ENCODE measurements at regions not wholly inside any gene's neighbourhood (a gene's known extent, or its start where the extent isn't known, plus 50 kb on each side); places are given as distances from the start of the nearest gene placed in this dataset.

DNA sequence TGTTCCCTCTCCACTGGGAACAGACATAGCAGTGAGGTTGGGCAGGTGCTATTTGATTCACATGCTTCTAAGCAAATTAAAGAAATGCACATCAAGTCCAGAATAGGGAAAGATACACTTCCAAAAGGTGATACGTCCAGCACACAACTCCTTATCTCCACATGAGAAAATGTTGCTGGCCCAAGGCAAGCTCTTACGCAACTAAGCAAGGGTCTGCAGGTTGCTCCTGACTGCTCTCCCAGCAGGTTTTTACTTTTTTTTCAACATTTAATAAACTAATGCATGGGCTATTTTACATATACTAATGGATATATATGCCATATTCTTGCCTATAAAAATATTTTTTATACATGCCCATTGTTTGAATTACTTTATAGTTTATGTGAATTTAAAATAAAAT is 818.5 kb upstream of the ROBO1 start:
- no peak for TF ChIP-seq CTCF (IDR thresholded peaks at IDR 0.05)
- TF ChIP-seq ZFX (IDR thresholded peaks at IDR 0.05; ENCODE audit: borderline replicate concordance), result no peak

Data from 22Rv1 (cell line).